Activated CD4-positive, alpha-beta T cell treated with anti-CD3 and anti-CD28 coated beads, Interleukin-2, amount 10 ng/mL, durations not matched to agents 7 days and 5 days (primary cell): ENCODE measurements at regions not wholly inside any gene's neighbourhood (a gene's known extent, or its start where the extent isn't known, plus 50 kb on each side); places are given as distances from the start of the nearest gene placed in this dataset.
"Not testable (repeated sequence)": the region's sequence is repeated elsewhere in the genome, so short reads cannot be mapped to it uniquely, and the experiment has no call there.

Experiments used
- CTCF ChIA-PET: fragments of 350-600 bp; sonication (Branson Sonifier 250); formaldehyde crosslinking; loops from one replicate; lab custom pipeline; 2021; ENCODE audit warnings: antibody characterized with exemption; lab: Charles Lee
- POLR2A ChIA-PET: fragments of 350-600 bp; sonication (Branson Sonifier 250); formaldehyde crosslinking; loops from one replicate; lab custom pipeline; 2021; ENCODE audit warnings: antibody characterized with exemption; lab: Charles Lee
- DNase-seq: peaks from one replicate; pipeline ENCODE4 v3.0.0-alpha.2; 2020
- H3K27ac Mint-ChIP-seq: one replicate; pipeline ENCODE4 v1.8.0; 2021; ENCODE audit warnings: mild to moderate bottlenecking, moderate library complexity, mixed read lengths
- H3K27me3 Mint-ChIP-seq: one replicate; pipeline ENCODE4 v1.8.0; 2021; ENCODE audit warnings: mixed read lengths
- H3K36me3 Mint-ChIP-seq: one replicate; pipeline ENCODE4 v1.8.0; 2021; ENCODE audit warnings: low read depth, mixed read lengths
- H3K4me1 Mint-ChIP-seq: one replicate; pipeline ENCODE4 v1.8.0; 2021; ENCODE audit warnings: mixed read lengths
- H3K4me3 Mint-ChIP-seq: one replicate; pipeline ENCODE4 v1.8.0; 2021; ENCODE audit warnings: mild to moderate bottlenecking, moderate library complexity, mixed read lengths
- H3K9me3 Mint-ChIP-seq: one replicate; pipeline ENCODE4 v1.8.0; 2021; ENCODE audit warnings: mixed read lengths

DNA sequence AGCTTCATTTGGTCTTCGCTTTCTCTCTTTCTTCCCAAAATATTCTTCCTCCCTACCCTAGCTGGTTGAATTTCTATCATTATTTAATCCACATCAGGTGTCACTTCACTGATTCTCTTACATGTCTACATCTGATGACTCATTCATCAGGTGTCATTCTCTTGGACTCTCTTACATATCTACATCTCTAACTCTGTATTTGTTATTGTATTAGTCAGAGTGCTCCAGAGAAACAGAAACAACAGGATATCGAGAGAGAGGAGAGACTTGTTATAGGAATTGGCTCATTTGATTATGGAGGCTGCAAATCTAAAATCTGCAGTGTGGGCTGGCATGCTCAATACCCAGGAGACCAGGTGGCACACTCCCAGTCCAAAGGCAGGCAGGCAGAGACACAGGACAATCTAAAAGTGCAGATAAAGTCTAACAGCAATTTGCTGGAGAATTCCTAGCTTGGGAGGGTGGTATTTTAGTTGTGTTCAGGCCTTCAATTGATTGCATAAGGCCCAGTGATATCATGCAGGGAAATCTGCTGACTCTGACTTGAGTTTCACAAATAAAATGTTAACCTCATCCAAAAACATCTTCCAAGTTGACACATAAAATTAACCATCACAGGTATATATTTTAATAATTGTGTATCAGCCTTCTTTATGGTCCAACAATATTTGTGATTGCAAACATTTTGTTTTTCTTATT is 541.4 kb upstream of the SLITRK5 start:
- Mint-ChIP-seq H3K4me1 (no peaks in the 10 kb centered on the region), H3K9me3 (no peaks in the 10 kb centered on the region), H3K36me3 (no peaks in the 10 kb centered on the region), H3K27me3 (no peaks in the 10 kb centered on the region), H3K4me3 (no peak overlapping the region), H3K27ac (no peak overlapping the region)
- no peak for DNase-seq
- ChIA-PET CTCF (no interaction called here), POLR2A (no interaction called here)

DNA sequence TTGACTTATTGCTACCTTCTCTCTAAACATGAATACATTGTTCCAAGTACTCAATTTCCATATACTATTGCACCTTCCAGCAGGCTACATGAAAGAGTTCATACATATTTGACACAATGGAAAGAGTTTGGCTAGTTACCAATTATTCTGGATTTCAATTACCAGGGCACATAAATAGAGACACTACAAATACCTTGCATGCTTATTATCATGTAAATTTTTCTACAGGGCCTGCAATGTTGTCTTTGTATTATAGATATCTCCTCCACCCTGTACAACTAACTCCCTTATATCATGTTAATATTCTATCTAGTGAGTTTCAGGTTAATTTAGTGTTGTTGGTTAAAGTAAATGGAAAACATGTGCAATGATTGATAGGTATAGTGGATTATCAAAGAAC is 540.7 kb upstream of the SLITRK5 start:
- CTCF ChIA-PET = no interaction called here
- no peaks in the 10 kb centered on the region for H3K27me3 Mint-ChIP-seq
- no peak overlapping the region for H3K4me3 Mint-ChIP-seq
- POLR2A ChIA-PET = no interaction called here
- no peaks in the 10 kb centered on the region for H3K36me3 Mint-ChIP-seq
- no peak overlapping the region for H3K27ac Mint-ChIP-seq
- H3K4me1 Mint-ChIP-seq = no peaks in the 10 kb centered on the region
- H3K9me3 Mint-ChIP-seq = no peaks in the 10 kb centered on the region
- no peak for DNase-seq

DNA sequence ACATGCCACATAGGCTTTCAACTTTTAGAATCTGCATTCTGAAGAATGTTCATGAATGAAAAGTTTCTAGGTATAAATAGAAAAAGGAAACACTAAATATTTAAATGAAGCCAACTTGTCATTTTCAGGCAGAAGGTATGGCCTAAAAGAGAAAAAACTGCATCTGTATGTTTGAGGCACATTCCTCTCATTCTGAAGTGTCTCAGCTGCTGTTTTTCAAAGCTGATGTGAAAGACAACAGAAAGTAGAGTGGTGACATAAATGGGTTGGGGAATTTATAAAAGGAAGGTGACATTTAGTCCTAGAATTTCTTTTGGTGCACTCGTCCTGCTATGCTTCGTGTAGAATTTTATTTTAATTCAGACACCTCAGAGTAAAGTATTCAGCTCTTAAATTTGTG is 539.6 kb upstream of the SLITRK5 start:
- H3K36me3 Mint-ChIP-seq = no peaks in the 10 kb centered on the region
- H3K27me3 Mint-ChIP-seq = no peaks in the 10 kb centered on the region
- CTCF ChIA-PET = no interaction called here
- no peak overlapping the region for H3K4me3 Mint-ChIP-seq
- DNase-seq = no peak
- H3K4me1 Mint-ChIP-seq = no peaks in the 10 kb centered on the region
- H3K27ac Mint-ChIP-seq = no peak overlapping the region
- POLR2A ChIA-PET = no interaction called here
- no peaks in the 10 kb centered on the region for H3K9me3 Mint-ChIP-seq

DNA sequence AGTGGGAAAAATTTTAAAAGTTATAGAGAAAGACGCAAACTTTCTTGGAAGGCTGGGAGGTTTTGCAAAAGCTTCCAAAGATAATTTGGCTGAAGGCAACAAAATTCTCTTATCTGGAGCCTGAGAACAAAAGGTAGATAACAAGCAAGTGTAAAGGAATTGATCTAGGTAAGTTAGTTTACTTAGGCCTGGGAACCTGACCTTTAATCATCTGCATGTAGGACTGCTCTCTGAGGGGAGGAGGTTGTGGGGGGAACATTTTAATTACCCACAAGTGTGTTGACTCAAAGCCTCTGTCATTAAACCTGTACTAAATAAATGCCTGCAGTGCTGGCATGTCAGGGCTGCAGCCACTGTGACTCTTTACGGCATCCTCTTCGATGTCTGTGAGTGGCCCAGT is 532.3 kb upstream of the SLITRK5 start:
- H3K27ac Mint-ChIP-seq = no peak overlapping the region
- ChIA-PET CTCF (no interaction called here), POLR2A (no interaction called here)
- no peaks in the 10 kb centered on the region for H3K27me3 Mint-ChIP-seq
- DNase-seq = no peak
- H3K9me3 Mint-ChIP-seq = no peaks in the 10 kb centered on the region
- H3K36me3 Mint-ChIP-seq = no peaks in the 10 kb centered on the region
- no peaks in the 10 kb centered on the region for H3K4me1 Mint-ChIP-seq
- no peak overlapping the region for H3K4me3 Mint-ChIP-seq

DNA sequence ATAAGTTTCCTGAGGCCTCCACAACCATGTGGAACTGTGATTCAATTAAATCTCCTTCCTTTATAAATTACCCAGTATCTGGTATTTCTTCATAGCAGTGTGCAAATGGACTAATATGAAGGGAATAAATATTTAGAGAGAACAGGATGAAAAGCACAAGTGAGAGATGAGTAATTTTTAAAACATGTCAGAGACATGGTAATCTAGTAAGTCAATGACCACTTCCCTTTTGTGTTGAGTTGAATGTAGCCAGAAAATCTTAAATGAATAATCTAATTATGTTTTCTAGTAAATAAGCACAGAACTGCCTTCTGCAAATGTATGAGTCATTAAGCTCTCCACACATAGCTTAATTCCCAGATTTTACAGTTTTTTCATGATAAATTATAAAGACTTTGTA is 524.1 kb upstream of the SLITRK5 start:
- Mint-ChIP-seq H3K36me3 (no peaks in the 10 kb centered on the region), H3K27me3 (no peaks in the 10 kb centered on the region), H3K9me3 (no peaks in the 10 kb centered on the region), H3K27ac (no peak overlapping the region), H3K4me3 (no peak overlapping the region), H3K4me1 (no peaks in the 10 kb centered on the region)
- ChIA-PET POLR2A (no interaction called here), CTCF (no interaction called here)
- no peak for DNase-seq

DNA sequence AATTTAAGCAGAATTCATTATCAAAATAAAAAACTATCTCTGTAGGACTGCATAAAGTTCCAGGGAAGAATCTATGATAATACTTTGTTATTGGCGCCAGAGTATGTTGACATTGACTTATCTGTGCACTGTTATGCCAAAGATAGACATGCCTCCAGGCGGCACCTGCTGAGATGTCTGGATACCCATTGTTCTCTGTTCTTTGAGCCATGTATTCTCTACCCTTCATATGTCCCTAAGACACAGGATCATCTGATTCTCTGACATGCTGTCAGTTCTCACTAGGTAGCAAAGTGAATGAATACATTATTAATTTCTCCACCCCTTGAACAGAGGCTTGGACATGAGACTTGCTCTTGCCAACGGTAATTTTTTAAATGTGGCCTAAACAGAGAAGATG is 517.8 kb upstream of the SLITRK5 start:
- no peak for DNase-seq
- Mint-ChIP-seq H3K4me1 (no peaks in the 10 kb centered on the region), H3K27me3 (no peaks in the 10 kb centered on the region), H3K27ac (no peak overlapping the region), H3K36me3 (no peaks in the 10 kb centered on the region), H3K4me3 (no peak overlapping the region), H3K9me3 (no peaks in the 10 kb centered on the region)
- ChIA-PET CTCF (no interaction called here), POLR2A (no interaction called here)

DNA sequence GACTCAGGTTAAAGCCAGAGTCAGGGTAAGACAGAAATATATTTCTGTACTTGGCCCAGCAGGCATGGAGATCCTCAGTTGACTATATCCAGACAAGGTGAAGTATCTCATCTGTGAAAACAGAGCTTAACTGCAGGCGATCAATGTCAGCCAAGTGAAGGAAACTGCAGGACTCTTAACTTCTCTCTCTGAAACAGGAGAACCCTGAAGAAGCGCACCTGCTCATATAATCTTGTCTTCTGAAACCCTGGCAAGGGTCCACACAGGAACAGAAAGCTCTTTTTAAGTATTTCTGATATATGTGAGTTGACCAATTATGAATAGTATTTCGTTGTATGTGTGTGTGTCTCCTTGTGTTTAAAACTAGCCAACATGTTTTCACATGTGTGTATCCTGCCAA is 504.8 kb upstream of the SLITRK5 start:
- H3K4me1 Mint-ChIP-seq = no peaks in the 10 kb centered on the region
- H3K27ac Mint-ChIP-seq = no peak overlapping the region
- H3K4me3 Mint-ChIP-seq = no peak overlapping the region
- DNase-seq = no peak
- no peaks in the 10 kb centered on the region for H3K36me3 Mint-ChIP-seq
- ChIA-PET POLR2A (no interaction called here), CTCF (interaction anchor here (0.8 kb wide), 1 partner anchor 30 kb away, joined by 7 read pairs; no protein-coding TSS in a partner anchor)
- H3K9me3 Mint-ChIP-seq = peaks cover 5% of the 10 kb centered on the region
- no peaks in the 10 kb centered on the region for H3K27me3 Mint-ChIP-seq

DNA sequence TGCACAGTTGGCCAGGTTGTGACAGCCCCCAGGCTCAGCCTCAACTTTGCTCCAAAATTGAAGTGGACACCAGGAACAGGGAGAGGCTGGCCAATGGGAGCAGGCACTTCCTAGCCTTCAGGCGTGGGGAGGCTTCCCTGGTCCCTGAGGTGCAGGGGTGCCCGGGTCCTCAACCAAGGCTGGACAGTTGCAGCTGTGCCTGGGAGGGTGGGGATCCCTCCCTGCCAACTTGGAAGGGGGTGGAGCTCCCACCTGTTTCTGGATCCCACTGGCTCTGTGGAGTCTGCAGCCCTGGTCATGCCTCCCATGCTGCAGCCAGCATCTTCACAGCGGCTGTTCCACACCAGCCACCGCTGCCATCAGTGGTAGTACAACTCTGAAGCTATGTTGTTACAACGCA is 502.8 kb upstream of the SLITRK5 start:
- ChIA-PET POLR2A (no interaction called here), CTCF (no interaction called here)
- Mint-ChIP-seq H3K27ac (no peak overlapping the region), H3K36me3 (no peaks in the 10 kb centered on the region), H3K4me3 (no peak overlapping the region), H3K27me3 (no peaks in the 10 kb centered on the region), H3K9me3 (peaks cover 3% of the 10 kb centered on the region), H3K4me1 (no peaks in the 10 kb centered on the region)
- no peak for DNase-seq

DNA sequence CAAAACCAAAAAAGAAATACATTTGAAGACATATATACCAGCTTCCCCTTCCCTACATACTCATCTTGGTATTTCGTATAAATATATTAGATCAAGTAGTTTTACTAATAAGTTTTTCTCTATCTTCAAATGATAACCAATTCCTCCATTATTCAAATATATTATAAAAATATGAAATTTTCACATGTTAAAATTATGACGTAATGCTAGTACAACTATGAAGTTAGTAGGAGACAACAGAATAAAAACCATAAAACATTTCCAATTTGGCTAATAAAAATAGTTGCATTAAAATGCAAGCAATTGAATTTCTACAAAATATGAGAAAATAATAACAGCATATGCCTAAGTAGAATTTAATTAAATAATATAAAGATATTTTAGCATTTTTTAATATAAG is 501.8 kb upstream of the SLITRK5 start:
- no peak overlapping the region for H3K4me3 Mint-ChIP-seq
- POLR2A ChIA-PET = no interaction called here
- no peaks in the 10 kb centered on the region for H3K4me1 Mint-ChIP-seq
- DNase-seq = no peak
- H3K27me3 Mint-ChIP-seq = no peaks in the 10 kb centered on the region
- no peaks in the 10 kb centered on the region for H3K36me3 Mint-ChIP-seq
- no peak overlapping the region for H3K27ac Mint-ChIP-seq
- CTCF ChIA-PET = no interaction called here
- peaks cover 3% of the 10 kb centered on the region for H3K9me3 Mint-ChIP-seq

DNA sequence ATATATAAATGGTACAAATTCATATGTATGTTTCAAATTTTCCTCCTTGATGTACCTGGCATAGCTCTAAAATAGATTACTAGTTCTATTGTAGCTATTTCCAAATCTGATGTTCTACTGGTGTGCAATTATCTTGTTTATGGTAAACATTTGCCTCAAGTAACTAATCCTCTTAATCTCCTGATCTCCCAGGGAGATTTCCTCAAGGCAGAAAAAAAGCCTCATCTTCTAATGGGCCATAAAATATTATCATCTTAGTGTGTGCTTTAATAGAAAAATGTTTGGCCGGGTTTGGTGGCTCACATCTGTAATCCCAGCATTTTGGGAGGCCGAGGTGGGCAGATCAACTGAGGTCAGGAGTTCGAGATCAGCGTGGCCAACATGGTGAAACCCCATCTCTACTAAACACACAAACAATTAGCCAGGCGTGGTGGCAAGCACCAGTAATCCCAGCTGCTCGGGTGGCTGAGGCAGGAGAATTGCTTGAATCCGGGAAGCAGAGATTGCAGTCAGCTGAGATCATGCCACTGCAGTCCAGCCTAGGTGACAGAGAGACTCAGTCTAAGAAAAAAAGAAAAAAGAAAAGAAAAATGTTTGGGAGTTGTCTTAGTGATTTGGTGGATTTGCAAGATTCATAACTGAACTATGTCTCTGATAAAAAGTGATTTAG is 498.9 kb upstream of the SLITRK5 start:
- Mint-ChIP-seq H3K36me3 (no peaks in the 10 kb centered on the region), H3K27me3 (no peaks in the 10 kb centered on the region), H3K9me3 (peaks cover 3% of the 10 kb centered on the region), H3K4me3 (no peak overlapping the region), H3K4me1 (no peaks in the 10 kb centered on the region), H3K27ac (no peak overlapping the region)
- POLR2A ChIA-PET = no interaction called here
- no peak for DNase-seq
- CTCF ChIA-PET = no interaction called here

DNA sequence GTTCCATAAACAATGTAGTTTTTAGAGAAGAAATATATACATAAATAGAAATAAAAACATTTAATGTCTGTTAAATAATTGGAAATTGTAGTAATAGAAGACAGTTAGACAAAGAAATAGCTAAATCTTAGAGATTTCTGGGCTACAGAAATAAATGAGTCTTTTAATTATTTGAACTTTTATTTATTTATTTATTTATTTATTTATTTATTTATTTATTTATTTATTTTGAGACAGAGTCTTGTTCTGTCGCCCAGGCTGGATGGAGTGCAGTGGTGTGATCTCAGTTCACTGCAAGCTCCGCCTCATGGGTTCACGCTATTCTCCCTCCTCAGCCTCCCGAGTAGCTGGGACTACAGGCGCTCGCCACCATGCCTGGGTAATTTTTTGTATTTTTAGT is 486.0 kb upstream of the SLITRK5 start:
- not testable (repeated sequence) for H3K9me3 Mint-ChIP-seq

DNA sequence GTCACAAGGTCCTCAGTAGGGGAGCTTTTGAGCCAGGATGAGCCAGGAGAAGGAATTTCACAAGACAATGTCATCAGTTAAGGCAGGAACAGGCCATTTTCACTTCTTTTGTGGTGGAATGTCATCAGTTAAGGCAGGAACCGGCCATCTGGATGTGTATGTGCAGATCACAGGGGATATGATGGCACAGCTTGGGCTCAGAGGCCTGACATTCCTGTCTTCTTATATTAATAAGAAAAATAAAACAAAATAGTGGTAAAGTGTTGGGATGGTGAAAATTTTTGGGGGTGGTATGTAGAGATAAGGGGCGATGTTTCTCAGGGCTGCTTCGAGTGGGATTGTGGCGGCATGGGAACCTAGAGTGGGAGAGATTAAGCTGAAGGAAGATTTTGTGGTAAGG is 484.5 kb upstream of the SLITRK5 start:
- H3K27me3 Mint-ChIP-seq, H3K4me1 Mint-ChIP-seq, H3K36me3 Mint-ChIP-seq, H3K9me3 Mint-ChIP-seq, DNase-seq, H3K27ac Mint-ChIP-seq, H3K4me3 Mint-ChIP-seq, POLR2A ChIA-PET, CTCF ChIA-PET: not testable (repeated sequence)

More for the DNA sequence above, 486.0 kb upstream of the SLITRK5 start:
- POLR2A ChIA-PET, H3K4me3 Mint-ChIP-seq, H3K4me1 Mint-ChIP-seq, H3K27ac Mint-ChIP-seq, DNase-seq, H3K36me3 Mint-ChIP-seq, H3K27me3 Mint-ChIP-seq, CTCF ChIA-PET: not testable (repeated sequence)

DNA sequence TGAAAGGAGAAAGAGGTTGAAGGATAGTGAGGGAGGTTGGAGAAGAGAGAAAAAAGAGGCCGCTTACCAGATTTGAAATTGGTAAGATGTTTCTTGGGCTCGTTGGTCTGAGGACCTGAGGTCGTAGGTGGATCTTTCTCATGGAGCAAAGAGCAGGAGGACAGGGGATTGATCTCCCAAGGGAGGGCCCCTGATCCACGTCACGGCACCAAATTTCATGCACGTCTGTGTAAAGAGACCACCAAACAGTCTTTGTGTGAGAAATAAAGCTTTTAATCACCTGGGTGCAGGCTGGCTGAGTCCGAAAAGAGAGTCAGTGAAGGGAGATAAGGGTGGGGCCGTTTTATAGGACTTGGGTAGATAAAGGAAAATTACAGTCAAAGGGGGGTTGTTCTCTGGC is 479.7 kb upstream of the SLITRK5 start:
- H3K9me3 Mint-ChIP-seq, H3K4me3 Mint-ChIP-seq, H3K27me3 Mint-ChIP-seq, H3K27ac Mint-ChIP-seq, CTCF ChIA-PET, H3K36me3 Mint-ChIP-seq, DNase-seq, POLR2A ChIA-PET, H3K4me1 Mint-ChIP-seq: not testable (repeated sequence)

DNA sequence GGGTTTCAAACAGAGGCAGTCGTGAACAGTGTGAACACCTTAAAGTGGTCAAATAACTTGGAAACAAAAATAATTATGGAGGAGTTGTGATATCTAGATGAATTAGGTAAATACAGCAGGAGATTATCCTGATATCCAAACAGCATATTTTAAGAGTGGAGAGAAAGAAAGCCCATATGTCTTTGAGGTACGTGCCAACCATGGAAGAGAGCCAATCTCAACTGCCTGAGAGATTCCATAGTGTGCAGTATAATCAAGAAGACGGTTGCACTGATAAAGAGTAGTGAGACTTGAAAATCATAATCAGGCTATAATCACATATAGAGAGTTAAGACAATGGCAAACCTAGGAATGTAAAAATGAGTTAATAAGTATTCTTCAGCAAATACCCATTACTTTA is 472.8 kb upstream of the SLITRK5 start:
- Mint-ChIP-seq H3K27me3 (no peaks in the 10 kb centered on the region), H3K9me3 (no peaks in the 10 kb centered on the region), H3K4me3 (no peak overlapping the region), H3K4me1 (no peaks in the 10 kb centered on the region), H3K36me3 (no peaks in the 10 kb centered on the region), H3K27ac (no peak overlapping the region)
- no peak for DNase-seq
- ChIA-PET POLR2A (no interaction called here), CTCF (no interaction called here)
